GM12878 (cell line): ENCODE measurements at regions not wholly inside any gene's neighbourhood (a gene's known extent, or its start where the extent isn't known, plus 50 kb on each side); places are given as distances from the start of the nearest gene placed in this dataset.

Experiments
- CTCF ChIP-seq, 3 experiments: IDR thresholded peaks in 2 of 3; conservative IDR thresholded peaks in 1 of 3; 2 replicates each; pipeline ENCODE4 v1.5.1; 2011; ENCODE audit warnings: low read depth in 3 of 3, low read length in 3 of 3, mild to moderate bottlenecking in 3 of 3, control low read depth in 2 of 3, moderate library complexity in 2 of 3, inconsistent platforms in 1 of 3, mixed read lengths in 1 of 3; ENCODE audit not compliant: control insufficient read depth in 2 of 3, insufficient read depth in 1 of 3; ENCODE audit errors: extremely low read depth in 1 of 3
- EZH2 ChIP-seq: IDR thresholded peaks from 2 replicates; pipeline ENCODE4 v1.6.1; 2012; ENCODE audit warnings: low read depth, mild to moderate bottlenecking, control low read depth, inconsistent platforms, low read length, borderline replicate concordance; ENCODE audit not compliant: control insufficient read depth
- NR2C2 ChIP-seq: IDR thresholded peaks from 2 replicates; pipeline ENCODE4 v1.6.1; 2011; ENCODE audit warnings: borderline replicate concordance, low read depth; ENCODE audit not compliant: control insufficient read depth, insufficient read length
- RFX5 ChIP-seq: IDR thresholded peaks from 2 replicates; pipeline ENCODE4 v1.6.1; 2011; ENCODE audit warnings: low read depth, low read length, improper control_type of control experiment
- SP1 ChIP-seq: IDR thresholded peaks from one replicate; pipeline ENCODE4 v1.6.1; 2011; ENCODE audit warnings: low read depth, low read length
- SPI1 ChIP-seq: IDR thresholded peaks from 2 replicates; pipeline ENCODE4 v1.6.1; 2011; ENCODE audit warnings: low read depth, mild to moderate bottlenecking, low read length, moderate library complexity, borderline replicate concordance; ENCODE audit not compliant: insufficient read depth
- ZBTB33 ChIP-seq: fragments of 450-650 bp; IDR thresholded peaks from 2 replicates; pipeline ENCODE4 v1.6.1; 2017; ENCODE audit warnings: mild to moderate bottlenecking
- ZNF274 ChIP-seq: IDR thresholded peaks from one replicate; pipeline ENCODE4 v1.8.0; 2011; ENCODE audit not compliant: insufficient read length, insufficient read depth

GRCh38 chr13:106041445-106041844 lies 494.0 kb downstream of the EFNB2 start:
- TF ChIP-seq EZH2, result no peak
- no peak for TF ChIP-seq RFX5
- no peak for TF ChIP-seq SPI1
- TF ChIP-seq SP1, result no peak
- no peak for TF ChIP-seq CTCF (IDR thresholded peaks at IDR 0.05 in 2 of 3, conservative IDR thresholded peaks at IDR 0.05 in 1 of 3; ENCODE audit: control insufficient read depth in 2 of 3, extremely low read depth in 1 of 3, insufficient read depth in 1 of 3, low read depth in 3 of 3, low read length in 3 of 3)
- TF ChIP-seq ZBTB33, result no peak
- no peak for TF ChIP-seq ZNF274
- no peak for TF ChIP-seq NR2C2
